ENCODE measurements at regions not wholly inside any gene's neighbourhood (a gene's known extent, or its start where the extent isn't known, plus 50 kb on each side); places are given as distances from the start of the nearest gene placed in this dataset.
"Not testable (repeated sequence)": the region's sequence is repeated elsewhere in the genome, so short reads cannot be mapped to it uniquely, and the experiment has no call there.

DNA sequence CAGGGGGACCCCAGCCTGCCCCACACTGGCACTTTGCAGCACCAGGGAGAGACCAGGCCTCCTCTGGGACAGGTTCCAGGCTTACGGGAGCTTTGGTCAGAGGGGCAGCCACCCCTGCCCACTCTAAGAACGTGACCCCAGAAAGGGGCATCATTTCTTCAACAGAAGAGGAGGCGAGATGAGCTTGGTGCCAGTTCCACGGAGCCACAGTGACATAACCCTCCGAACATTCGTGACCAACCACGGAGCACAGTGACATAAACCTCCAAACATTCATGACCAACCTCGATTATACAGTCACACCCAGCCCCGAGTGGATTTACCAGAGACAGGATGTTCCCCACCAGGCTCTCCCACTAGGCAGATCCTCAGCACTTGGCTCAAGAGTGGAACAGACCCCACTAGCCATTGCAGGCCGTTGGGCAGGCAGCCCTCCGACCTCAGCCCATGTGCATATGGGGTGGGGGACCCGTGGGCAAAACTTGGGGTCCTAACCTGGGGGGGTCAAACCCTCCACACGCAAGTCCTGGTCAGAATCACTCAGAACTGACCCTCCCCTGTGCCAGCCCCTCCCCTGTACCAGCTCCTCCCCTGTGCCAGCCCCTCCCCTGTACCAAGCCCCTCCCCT, 112.9 kb downstream of the METRNL start:
- TF ChIP-seq EZH2 (IDR thresholded peaks at IDR 0.05; ENCODE audit: borderline replicate concordance, low read depth, low read length, severe bottlenecking) (no peak), FOS (IDR thresholded peaks at IDR 0.05; ENCODE audit: borderline replicate concordance, insufficient read depth, low read length) (no peak), JUN (IDR thresholded peaks at IDR 0.05; ENCODE audit: borderline replicate concordance, insufficient read depth, insufficient read length, low read depth) (no peak), GATA2 (IDR thresholded peaks at IDR 0.05; ENCODE audit: insufficient read depth, insufficient read length, low read depth, low read length) (no peak), CTCF (IDR thresholded peaks at IDR 0.05; ENCODE audit: extremely low read depth in 1 of 2, insufficient read depth in 1 of 2, low read depth in 1 of 2, low read length in 2 of 2) (no peak), POLR2A (IDR thresholded peaks at IDR 0.05; ENCODE audit: low read depth, low read length) (no peak), MAX (IDR thresholded peaks at IDR 0.05; ENCODE audit: insufficient read depth, insufficient read length) (no peak), MYC (IDR thresholded peaks at IDR 0.05; ENCODE audit: low read depth, low read length) (no peak), POLR2AphosphoS5 (IDR thresholded peaks at IDR 0.05; ENCODE audit: insufficient read depth, low read depth, low read length) (no peak)
- Histone ChIP-seq H4K20me1 (replicated peaks; ENCODE audit: control insufficient read depth, extremely low read depth, insufficient read depth, low read length) (no peaks in the 10 kb centered on the region), H3K4me3 (replicated peaks in 1 of 3; ENCODE audit: insufficient read depth in 1 of 3, low read depth in 1 of 3, low read length in 3 of 3) (no peak overlapping the region), H3K9ac (replicated peaks; ENCODE audit: extremely low read depth, insufficient read depth, low read length) (no peak overlapping the region), H3K79me2 (ENCODE audit: control insufficient read depth, insufficient read depth, low read length) (no peaks in the 10 kb centered on the region), H3K27ac (ENCODE audit: insufficient read depth, low read depth, low read length) (no peak overlapping the region), H3K4me2 (ENCODE audit: insufficient read depth, low read length) (no peak overlapping the region), H3K9me3 (replicated peaks; ENCODE audit: control insufficient read depth, insufficient read depth, low read length) (no peaks in the 10 kb centered on the region), H3K4me1 (ENCODE audit: control insufficient read depth, extremely low read depth, insufficient read depth, low read length) (no peaks in the 10 kb centered on the region), H3K36me3 (ENCODE audit: control insufficient read depth in 2 of 2, extremely low read depth in 1 of 2, insufficient read depth in 2 of 2, low read length in 2 of 2) (no peaks in the 10 kb centered on the region), H2AFZ (ENCODE audit: low read depth, low read length) (no peak overlapping the region), H3K27me3 (ENCODE audit: control insufficient read depth in 2 of 2, insufficient read depth in 2 of 2, low read length in 2 of 2) (no peaks in the 10 kb centered on the region), H3K9me1 (replicated peaks; ENCODE audit: control insufficient read depth, extremely low read depth, insufficient read depth, low read length) (no peaks in the 10 kb centered on the region)
- DNase-seq (ENCODE audit: low read depth, low spot score) (no peak), FAIRE-seq (no peak)
- ChIA-PET POLR2A (no interaction called here), CTCF (no interaction called here)
- no TSS peak for BruUV-seq (replicated peaks)
- dilution Hi-C loops (cut with MboI; ENCODE audit: extremely low pct_ligation_motif_present, low sequenced_read_pairs), result no loop called here
- intact Hi-C loops (cut with micrococcal nuclease), result no loop called here

DNA sequence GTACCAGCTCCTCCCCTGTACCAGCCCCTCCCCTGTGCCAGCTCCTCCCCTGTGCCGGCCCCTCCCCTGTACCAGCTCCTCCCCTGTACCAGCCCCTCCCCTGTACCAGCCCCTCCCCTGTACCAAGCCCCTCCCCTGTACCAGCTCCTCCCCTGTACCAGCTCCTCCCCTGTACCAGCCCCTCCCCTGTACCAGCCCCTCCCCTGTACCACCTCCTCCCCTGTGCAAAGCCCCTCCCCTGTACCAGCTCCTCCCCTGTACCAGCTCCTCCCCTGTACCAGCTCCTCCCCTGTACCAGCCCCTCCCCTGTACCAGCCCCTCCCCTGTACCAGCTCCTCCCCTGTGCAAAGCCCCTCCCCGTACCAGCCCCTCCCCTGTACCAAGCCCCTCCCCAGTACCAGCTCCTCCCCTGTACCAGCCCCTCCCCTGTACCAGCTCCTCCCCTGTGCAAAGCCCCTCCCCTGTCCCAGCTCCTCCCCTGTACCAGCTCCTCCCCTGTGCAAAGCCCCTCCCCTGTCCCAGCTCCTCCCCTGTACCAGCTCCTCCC, 113.5 kb downstream of the METRNL start:
- H2AFZ ChIP-seq (ENCODE audit: low read depth, low read length); H3K9me3 ChIP-seq (replicated peaks; ENCODE audit: control insufficient read depth, insufficient read depth, low read length); H3K36me3 ChIP-seq (ENCODE audit: control insufficient read depth in 2 of 2, extremely low read depth in 1 of 2, insufficient read depth in 2 of 2, low read length in 2 of 2); H3K4me2 ChIP-seq (ENCODE audit: insufficient read depth, low read length); POLR2A ChIA-PET; H3K4me3 ChIP-seq (replicated peaks in 1 of 3; ENCODE audit: insufficient read depth in 1 of 3, low read depth in 1 of 3, low read length in 3 of 3); FAIRE-seq; BruUV-seq (replicated peaks); H3K27ac ChIP-seq (ENCODE audit: insufficient read depth, low read depth, low read length); H4K20me1 ChIP-seq (replicated peaks; ENCODE audit: control insufficient read depth, extremely low read depth, insufficient read depth, low read length); dilution Hi-C loops (cut with MboI; ENCODE audit: extremely low pct_ligation_motif_present, low sequenced_read_pairs); DNase-seq (ENCODE audit: low read depth, low spot score); H3K9me1 ChIP-seq (replicated peaks; ENCODE audit: control insufficient read depth, extremely low read depth, insufficient read depth, low read length); CTCF ChIA-PET; intact Hi-C loops (cut with micrococcal nuclease); H3K79me2 ChIP-seq (ENCODE audit: control insufficient read depth, insufficient read depth, low read length); H3K27me3 ChIP-seq (ENCODE audit: control insufficient read depth in 2 of 2, insufficient read depth in 2 of 2, low read length in 2 of 2); H3K9ac ChIP-seq (replicated peaks; ENCODE audit: extremely low read depth, insufficient read depth, low read length); H3K4me1 ChIP-seq (ENCODE audit: control insufficient read depth, extremely low read depth, insufficient read depth, low read length): not testable (repeated sequence)
